ENCODE measurements at regions not wholly inside any gene's neighbourhood (a gene's known extent, or its start where the extent isn't known, plus 50 kb on each side); places are given as distances from the start of the nearest gene placed in this dataset.

GRCh38 chr10:91146146-91146545 lies 74.3 kb upstream of the PCGF5 start:
- TF ChIP-seq, protein P1, sequence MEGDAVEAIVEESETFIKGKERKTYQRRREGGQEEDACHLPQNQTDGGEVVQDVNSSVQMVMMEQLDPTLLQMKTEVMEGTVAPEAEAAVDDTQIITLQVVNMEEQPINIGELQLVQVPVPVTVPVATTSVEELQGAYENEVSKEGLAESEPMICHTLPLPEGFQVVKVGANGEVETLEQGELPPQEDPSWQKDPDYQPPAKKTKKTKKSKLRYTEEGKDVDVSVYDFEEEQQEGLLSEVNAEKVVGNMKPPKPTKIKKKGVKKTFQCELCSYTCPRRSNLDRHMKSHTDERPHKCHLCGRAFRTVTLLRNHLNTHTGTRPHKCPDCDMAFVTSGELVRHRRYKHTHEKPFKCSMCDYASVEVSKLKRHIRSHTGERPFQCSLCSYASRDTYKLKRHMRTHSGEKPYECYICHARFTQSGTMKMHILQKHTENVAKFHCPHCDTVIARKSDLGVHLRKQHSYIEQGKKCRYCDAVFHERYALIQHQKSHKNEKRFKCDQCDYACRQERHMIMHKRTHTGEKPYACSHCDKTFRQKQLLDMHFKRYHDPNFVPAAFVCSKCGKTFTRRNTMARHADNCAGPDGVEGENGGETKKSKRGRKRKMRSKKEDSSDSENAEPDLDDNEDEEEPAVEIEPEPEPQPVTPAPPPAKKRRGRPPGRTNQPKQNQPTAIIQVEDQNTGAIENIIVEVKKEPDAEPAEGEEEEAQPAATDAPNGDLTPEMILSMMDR (IDR thresholded peaks at IDR 0.05) = no peak
- no peak for TF ChIP-seq POLR2A (IDR thresholded peaks at IDR 0.05)
- TF ChIP-seq POLR2AphosphoS5 (IDR thresholded peaks at IDR 0.05) = no peak
- no peak for TF ChIP-seq EP300 (IDR thresholded peaks at IDR 0.05)
